GM12878 (cell line): ENCODE measurements at regions not wholly inside any gene's neighbourhood (a gene's known extent, or its start where the extent isn't known, plus 50 kb on each side); places are given as distances from the start of the nearest gene placed in this dataset.

Experiments used
- ATAC-seq: fragments of 200-7000 bp; cut with Tn5 transposase; 3 replicates; pipeline ENCODE4 v1.9.1; 2020; ENCODE audit warnings: mild to moderate bottlenecking, moderate library complexity
- BruUV-seq: library from RNA; stranded (reverse); fragments of 400-500 nt; replicated peaks from 2 replicates; lab custom pipeline; 2021; lab: Mats Ljungman, UMichigan
- CTCF ChIA-PET: fragments of 300-600 bp; sonication (Branson Sonifier 250); formaldehyde crosslinking; extraction: SDS; loops from one replicate; lab custom pipeline; 2021; ENCODE audit warnings: inconsistent platforms; lab: Yijun Ruan, JAX
- POLR2A ChIA-PET: fragments of 350-600 bp; formaldehyde crosslinking; extraction: SDS; loops from one replicate; lab custom pipeline; 2021; ENCODE audit warnings: inconsistent platforms; lab: Charles Lee
- RAD21 ChIA-PET: fragments of 300-600 bp; sonication (Branson Sonifier 250); formaldehyde crosslinking; loops from one replicate; lab custom pipeline; 2023; ENCODE audit warnings: antibody characterized with exemption; ENCODE audit not compliant: unreplicated experiment; lab: Charles Lee
- SMC1A ChIA-PET: fragments of 300-600 bp; sonication (Branson Sonifier 250); formaldehyde crosslinking; loops from one replicate; lab custom pipeline; 2023; ENCODE audit not compliant: unreplicated experiment, uncharacterized antibody; lab: Charles Lee
- DNase-seq: peaks from one replicate; pipeline ENCODE4 v3.0.0-alpha.2; 2011; ENCODE audit warnings: low read depth, low spot score
- FAIRE-seq: peaks from 3 replicates; lab custom pipeline; 2011; peaks lifted over from hg19 to GRCh38; lab: Jason Lieb, UNC
- H2AFZ ChIP-seq: 2 replicates; pipeline ENCODE4 v1.6.0; 2011; ENCODE audit warnings: low read depth, low read length, control low read depth; ENCODE audit not compliant: control insufficient read depth
- H3K27ac ChIP-seq: 2 replicates; pipeline ENCODE4 v1.5.1; 2011; ENCODE audit warnings: control low read depth; ENCODE audit not compliant: control insufficient read depth, insufficient read depth
- H3K27me3 ChIP-seq, 2 experiments: replicated peaks in 1 of 2; 2 replicates each; pipeline versions ENCODE4 v1.6.0 to v1.6.1; 2011; ENCODE audit warnings: low read length in 1 of 2; ENCODE audit not compliant: control insufficient read depth in 2 of 2, insufficient read depth in 2 of 2
- H3K36me3 ChIP-seq, 2 experiments: 2 replicates each; pipeline ENCODE4 v1.5.1; 2011; ENCODE audit warnings: low read length in 1 of 2; ENCODE audit not compliant: control insufficient read depth in 2 of 2, insufficient read depth in 2 of 2
- H3K4me1 ChIP-seq: 2 replicates; pipeline ENCODE4 v1.6.1; 2011; ENCODE audit warnings: mild to moderate bottlenecking, low read length, moderate library complexity, mixed read lengths; ENCODE audit not compliant: control insufficient read depth, insufficient read depth
- H3K4me2 ChIP-seq: 2 replicates; pipeline ENCODE4 v1.6.0; 2011; ENCODE audit warnings: control low read depth; ENCODE audit not compliant: control insufficient read depth, insufficient read depth
- H3K4me3 ChIP-seq: fragments of 200-600 bp; sonication (generic); 2 replicates; pipeline ENCODE4 v1.5.1; 2016
- H3K79me2 ChIP-seq: 2 replicates; pipeline ENCODE4 v1.6.0; 2011; ENCODE audit warnings: low read length; ENCODE audit not compliant: control insufficient read depth, insufficient read depth
- H3K9ac ChIP-seq: 2 replicates; pipeline ENCODE4 v1.8.0; 2011; ENCODE audit warnings: low read length, control low read depth, mixed read lengths; ENCODE audit not compliant: control insufficient read depth, insufficient read depth
- H3K9me3 ChIP-seq: replicated peaks from 3 replicates; pipeline ENCODE4 v1.5.1; 2011; ENCODE audit warnings: mild to moderate bottlenecking, low read length; ENCODE audit not compliant: control insufficient read depth, insufficient read depth
- H4K20me1 ChIP-seq: 2 replicates; pipeline ENCODE4 v1.6.0; 2011; ENCODE audit not compliant: control insufficient read depth, insufficient read depth
- BCL11A ChIP-seq: IDR thresholded peaks from 2 replicates; pipeline ENCODE4 v1.6.1; 2011; ENCODE audit warnings: low read depth, low read length
- BMI1 ChIP-seq: fragments of 450-650 bp; IDR thresholded peaks from 2 replicates; pipeline ENCODE4 v1.6.1; 2016; ENCODE audit warnings: mild to moderate bottlenecking, moderate library complexity, borderline replicate concordance
- CBFB ChIP-seq: IDR thresholded peaks from 2 replicates; pipeline ENCODE4 v1.6.1; 2016; ENCODE audit warnings: antibody characterized with exemption, low read depth
- CHD2 ChIP-seq: IDR thresholded peaks from 2 replicates; pipeline ENCODE4 v1.6.1; 2011; ENCODE audit warnings: low read depth, low read length, improper control_type of control experiment, borderline replicate concordance
- EP300 ChIP-seq, 2 experiments: fragments of 150-350 bp in 1 of 2; IDR thresholded peaks; 2 replicates each; pipeline ENCODE4 v1.6.1; 2011 to 2012; ENCODE audit warnings: low read depth in 2 of 2, low read length in 2 of 2, borderline replicate concordance in 1 of 2, improper control_type of control experiment in 1 of 2, inconsistent platforms in 1 of 2; ENCODE audit not compliant: control insufficient read depth in 1 of 2
- EZH2 ChIP-seq: IDR thresholded peaks from 2 replicates; pipeline ENCODE4 v1.6.1; 2012; ENCODE audit warnings: low read depth, mild to moderate bottlenecking, control low read depth, inconsistent platforms, low read length, borderline replicate concordance; ENCODE audit not compliant: control insufficient read depth
- NBN ChIP-seq: fragments of 450-650 bp; IDR thresholded peaks from 2 replicates; pipeline ENCODE4 v1.6.1; 2016
- NR2F1 ChIP-seq: fragments of 450-650 bp; conservative IDR thresholded peaks from 2 replicates; pipeline ENCODE4 v1.6.1; 2017; ENCODE audit warnings: mild to moderate bottlenecking
- RELA ChIP-seq: fragments of 450-650 bp; IDR thresholded peaks from 2 replicates; pipeline ENCODE4 v1.8.0; 2014; ENCODE audit warnings: borderline replicate concordance; ENCODE audit not compliant: partially characterized antibody
- RUNX3 ChIP-seq: IDR thresholded peaks from 2 replicates; pipeline ENCODE4 v1.6.1; 2012; ENCODE audit warnings: low read length, inconsistent platforms
- SMARCA5 ChIP-seq: fragments of 450-650 bp; IDR thresholded peaks from 2 replicates; pipeline ENCODE4 v1.6.1; 2017; ENCODE audit warnings: mild to moderate bottlenecking
- TARDBP ChIP-seq: IDR thresholded peaks from 2 replicates; pipeline ENCODE4 v1.6.1; 2016; ENCODE audit warnings: borderline replicate concordance
- YY1 ChIP-seq: IDR thresholded peaks from 2 replicates; pipeline ENCODE4 v1.6.1; 2011; ENCODE audit warnings: low read depth, mild to moderate bottlenecking, low read length
- ZBTB4 ChIP-seq: fragments of 450-650 bp; formaldehyde crosslinking; IDR thresholded peaks from 2 replicates; pipeline ENCODE4 v1.4.0; 2022; ENCODE audit warnings: mild to moderate bottlenecking, moderate library complexity
- WGBS: methylation state at CpG from one replicate; pipeline ENCODE4 v1.1.6; 2016; ENCODE audit warnings: low lambda C conversion rate; ENCODE audit not compliant: insufficient replicate concordance, insufficient coverage; ENCODE audit errors: missing lambda C conversion rate; 5-methylcytosine and 5-hydroxymethylcytosine counted together
- in situ Hi-C: fragments of 300-500 bp; cut with MboI; formaldehyde crosslinking; loops from 9 replicates; pipeline ENCODE4 v1.14.3; 2018; ENCODE audit warnings: mixed read lengths
- intact Hi-C: fragments of 100-400 bp; cut with micrococcal nuclease; formaldehyde crosslinking; loops from one replicate; pipeline ENCODE4 v1.14.2; 2022; ENCODE audit not compliant: unreplicated experiment
- TF ChIP-seq, protein P1 (sequence below): fragments of 450-650 bp; conservative IDR thresholded peaks from 2 replicates; pipeline ENCODE4 v1.6.1; 2017; ENCODE audit warnings: mild to moderate bottlenecking, moderate library complexity

- no peak for TF ChIP-seq RUNX3
- no peak for TF ChIP-seq NBN
- TF ChIP-seq BMI1, result no peak
- TF ChIP-seq EP300 (IDR thresholded peaks at IDR 0.05; ENCODE audit: borderline replicate concordance in 1 of 2, control insufficient read depth in 1 of 2, low read depth in 2 of 2, low read length in 2 of 2), result no peak
- TF ChIP-seq BCL11A, result no peak
- no peak for TF ChIP-seq CBFB
- no peak for TF ChIP-seq ZBTB4 (CRISPR knock-in tag)
- TF ChIP-seq, protein P1, sequence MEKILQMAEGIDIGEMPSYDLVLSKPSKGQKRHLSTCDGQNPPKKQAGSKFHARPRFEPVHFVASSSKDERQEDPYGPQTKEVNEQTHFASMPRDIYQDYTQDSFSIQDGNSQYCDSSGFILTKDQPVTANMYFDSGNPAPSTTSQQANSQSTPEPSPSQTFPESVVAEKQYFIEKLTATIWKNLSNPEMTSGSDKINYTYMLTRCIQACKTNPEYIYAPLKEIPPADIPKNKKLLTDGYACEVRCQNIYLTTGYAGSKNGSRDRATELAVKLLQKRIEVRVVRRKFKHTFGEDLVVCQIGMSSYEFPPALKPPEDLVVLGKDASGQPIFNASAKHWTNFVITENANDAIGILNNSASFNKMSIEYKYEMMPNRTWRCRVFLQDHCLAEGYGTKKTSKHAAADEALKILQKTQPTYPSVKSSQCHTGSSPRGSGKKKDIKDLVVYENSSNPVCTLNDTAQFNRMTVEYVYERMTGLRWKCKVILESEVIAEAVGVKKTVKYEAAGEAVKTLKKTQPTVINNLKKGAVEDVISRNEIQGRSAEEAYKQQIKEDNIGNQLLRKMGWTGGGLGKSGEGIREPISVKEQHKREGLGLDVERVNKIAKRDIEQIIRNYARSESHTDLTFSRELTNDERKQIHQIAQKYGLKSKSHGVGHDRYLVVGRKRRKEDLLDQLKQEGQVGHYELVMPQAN, result no peak
- no peak for TF ChIP-seq EZH2
- TF ChIP-seq TARDBP, result no peak
- no peak for TF ChIP-seq YY1
- TF ChIP-seq SMARCA5, result no peak
- TF ChIP-seq RELA, result no peak
- no peak for TF ChIP-seq CHD2
- TF ChIP-seq NR2F1, result no peak
- TF ChIP-seq, all 136 proteins: peak for 0
- Histone ChIP-seq H3K4me1 (no peaks in the 10 kb centered on the region), H3K27ac (no peak overlapping the region), H4K20me1 (no peaks in the 10 kb centered on the region), H3K4me3 (no peak overlapping the region), H3K79me2 (no peaks in the 10 kb centered on the region), H2AFZ (no peak overlapping the region), H3K9me3 (no peaks in the 10 kb centered on the region), H3K27me3 (no peaks in the 10 kb centered on the region), H3K9ac (no peak overlapping the region), H3K36me3 (no peaks in the 10 kb centered on the region), H3K4me2 (no peak overlapping the region)
- no peak for DNase-seq
- WGBS, result 0% methylated on average over 5 of the region's 5 CpGs
- CTCF ChIA-PET, result no interaction called here
- RAD21 ChIA-PET, result no interaction called here
- no TSS peak for BruUV-seq
- in situ Hi-C loops, result no loop called here
- ATAC-seq, result no peak
- intact Hi-C loops, result no loop called here
- POLR2A ChIA-PET, result no interaction called here
- no peak for FAIRE-seq
- SMC1A ChIA-PET, result no interaction called here
These were observed 563.0 kb downstream of the SI start for GRCh38 chr3:164515256-164515655.
